ENCODE measurements at regions not wholly inside any gene's neighbourhood (a gene's known extent, or its start where the extent isn't known, plus 50 kb on each side); places are given as distances from the start of the nearest gene placed in this dataset.

DNA sequence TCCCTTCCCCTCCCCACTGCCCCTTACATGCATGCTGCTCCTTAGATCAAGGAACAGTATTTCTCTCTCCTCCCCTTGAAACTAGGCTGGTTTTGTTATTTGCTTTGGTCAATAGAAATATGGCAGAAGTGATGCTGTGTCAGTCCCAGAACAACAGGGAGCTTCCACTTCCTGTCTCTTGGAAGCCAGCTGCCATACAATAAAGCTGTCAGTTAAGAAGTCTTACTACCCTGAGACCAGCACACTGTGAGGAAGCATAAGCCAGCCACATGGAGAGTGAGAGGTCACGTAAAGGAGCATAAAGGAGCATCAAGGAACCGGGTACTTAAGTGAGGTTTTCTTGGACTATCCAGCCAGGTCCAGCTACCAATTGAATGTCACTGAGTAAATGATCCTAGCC, 126.6 kb downstream of the NOL4 start:
- TF ChIP-seq CTCF (IDR thresholded peaks at IDR 0.05), result no peak
- DNase-seq (ENCODE audit: low spot score), result no peak
- no peak overlapping the region for H3K4me3 ChIP-seq

DNA sequence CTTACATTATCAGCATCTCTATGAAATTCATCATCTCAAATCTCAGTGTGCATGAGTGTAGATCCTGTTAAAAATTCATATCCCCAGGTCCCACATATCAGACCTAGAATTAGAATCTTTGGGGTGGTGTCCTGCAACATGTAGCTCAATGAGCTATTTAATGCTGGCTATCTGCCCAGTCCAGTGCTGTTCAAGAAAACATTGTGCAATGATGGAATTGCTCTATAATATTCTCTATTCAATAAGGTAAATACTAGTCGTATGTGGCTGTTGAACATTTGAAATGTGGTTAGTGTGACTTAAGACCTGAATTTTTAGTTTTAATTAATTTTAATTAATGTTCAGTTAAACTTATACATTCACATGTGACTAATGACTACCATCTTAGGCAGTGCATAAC, 127.4 kb downstream of the NOL4 start:
- H3K4me3 ChIP-seq, result no peak overlapping the region
- no peak overlapping the region for H3K27ac ChIP-seq
- no peak for TF ChIP-seq CTCF (IDR thresholded peaks at IDR 0.05)
- no peak for DNase-seq (ENCODE audit: low spot score)

More for the DNA sequence above, 126.6 kb downstream of the NOL4 start:
- H3K27ac ChIP-seq, result no peak overlapping the region

GRCh38 chr18:34094148-34094547, 130.6 kb downstream of the NOL4 start:
- TF ChIP-seq CTCF (IDR thresholded peaks at IDR 0.05), result no peak
- no peak overlapping the region for H3K27ac ChIP-seq
- no peak overlapping the region for H3K4me3 ChIP-seq
- no peak for DNase-seq (ENCODE audit: low spot score)

GRCh38 chr18:34092796-34093195, 131.9 kb downstream of the NOL4 start:
- DNase-seq (ENCODE audit: low spot score), result no peak
- no peak overlapping the region for H3K27ac ChIP-seq

DNA sequence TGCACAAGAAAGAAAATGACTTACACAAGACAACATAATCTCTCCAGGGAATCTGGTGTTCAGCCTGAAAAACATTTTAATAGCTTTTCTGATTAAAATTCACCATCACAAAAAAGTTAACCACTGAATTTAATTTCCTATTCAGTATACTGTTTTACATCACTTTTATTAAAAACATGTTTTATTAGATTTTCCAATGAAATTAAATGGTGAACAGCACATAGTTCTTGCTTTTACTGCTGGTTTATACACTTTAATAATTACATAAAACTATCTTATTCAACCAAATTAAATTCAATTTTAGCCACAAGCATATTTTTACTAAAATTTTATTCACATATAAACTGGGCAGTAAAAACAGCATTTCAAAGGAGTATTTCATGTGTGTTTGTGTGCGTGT, 138.3 kb downstream of the NOL4 start:
- DNase-seq (ENCODE audit: low spot score), result no peak
- Histone ChIP-seq H3K27ac (no peak overlapping the region), H3K4me3 (no peak overlapping the region)
- no peak for TF ChIP-seq CTCF (IDR thresholded peaks at IDR 0.05)

More at GRCh38 chr18:34092796-34093195, 131.9 kb downstream of the NOL4 start:
- no peak for TF ChIP-seq CTCF (IDR thresholded peaks at IDR 0.05)
- no peak overlapping the region for H3K4me3 ChIP-seq

DNA sequence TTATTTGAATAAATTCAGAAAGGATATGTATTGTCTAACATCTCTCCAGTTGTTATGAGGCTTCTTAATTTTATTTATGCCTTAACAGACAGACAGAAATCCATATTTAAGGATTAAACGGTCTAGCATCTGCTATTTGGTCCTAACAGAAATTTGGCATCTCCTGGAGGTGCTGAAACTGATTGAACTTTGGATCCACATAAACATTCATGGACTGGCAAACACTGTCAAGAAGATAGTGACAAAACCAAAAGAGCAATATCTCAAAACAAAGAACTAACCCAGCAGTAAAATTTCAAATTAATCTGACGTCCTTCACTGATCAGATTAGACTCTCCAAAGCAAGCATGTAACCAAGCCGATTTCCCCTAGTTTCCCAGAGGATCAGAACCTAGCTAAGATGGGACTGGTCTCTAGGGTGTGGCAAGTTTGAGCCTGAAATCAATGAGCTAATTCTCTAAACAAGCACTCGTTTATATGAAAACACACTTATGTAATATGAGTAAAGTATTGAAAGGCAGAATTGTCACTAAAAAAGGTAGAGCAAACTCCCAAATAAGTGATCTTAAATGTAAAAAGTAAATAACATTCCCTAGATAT, 139.5 kb downstream of the NOL4 start:
- DNase-seq (ENCODE audit: low spot score), result no peak
- Histone ChIP-seq H3K27ac (no peak overlapping the region), H3K4me3 (no peak overlapping the region)
- TF ChIP-seq CTCF (IDR thresholded peaks at IDR 0.05), result no peak

GRCh38 chr18:34084635-34085034, 140.1 kb downstream of the NOL4 start:
- no peak for DNase-seq (ENCODE audit: low spot score)
- H3K27ac ChIP-seq, result no peak overlapping the region
- no peak for TF ChIP-seq CTCF (IDR thresholded peaks at IDR 0.05)
- H3K4me3 ChIP-seq, result no peak overlapping the region
